ENCODE measurements at regions not wholly inside any gene's neighbourhood (a gene's known extent, or its start where the extent isn't known, plus 50 kb on each side); places are given as distances from the start of the nearest gene placed in this dataset.

DNA sequence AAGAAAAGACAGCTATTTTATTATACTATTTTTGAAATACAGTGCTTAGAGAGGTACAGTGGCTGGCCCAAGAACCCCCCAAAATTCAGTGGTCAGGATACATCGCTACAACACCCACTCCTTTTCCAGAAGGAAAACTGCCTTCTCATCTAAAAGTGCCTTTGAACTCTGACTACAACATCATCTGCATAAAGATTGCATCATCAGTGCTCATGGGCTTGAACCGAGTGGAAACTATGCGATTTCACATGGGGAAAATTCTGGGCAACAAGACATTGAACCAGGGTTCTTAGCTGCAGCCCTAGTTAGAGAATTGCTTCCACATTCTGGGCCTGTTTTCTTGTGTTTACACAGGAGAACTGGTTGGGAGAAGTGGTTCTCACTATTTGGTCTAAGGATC lies 294.6 kb upstream of the SLC14A2 start:
- no peak overlapping the region for H3K4me3 ChIP-seq (ENCODE audit: low read depth, low read length)
- TF ChIP-seq, protein P1, sequence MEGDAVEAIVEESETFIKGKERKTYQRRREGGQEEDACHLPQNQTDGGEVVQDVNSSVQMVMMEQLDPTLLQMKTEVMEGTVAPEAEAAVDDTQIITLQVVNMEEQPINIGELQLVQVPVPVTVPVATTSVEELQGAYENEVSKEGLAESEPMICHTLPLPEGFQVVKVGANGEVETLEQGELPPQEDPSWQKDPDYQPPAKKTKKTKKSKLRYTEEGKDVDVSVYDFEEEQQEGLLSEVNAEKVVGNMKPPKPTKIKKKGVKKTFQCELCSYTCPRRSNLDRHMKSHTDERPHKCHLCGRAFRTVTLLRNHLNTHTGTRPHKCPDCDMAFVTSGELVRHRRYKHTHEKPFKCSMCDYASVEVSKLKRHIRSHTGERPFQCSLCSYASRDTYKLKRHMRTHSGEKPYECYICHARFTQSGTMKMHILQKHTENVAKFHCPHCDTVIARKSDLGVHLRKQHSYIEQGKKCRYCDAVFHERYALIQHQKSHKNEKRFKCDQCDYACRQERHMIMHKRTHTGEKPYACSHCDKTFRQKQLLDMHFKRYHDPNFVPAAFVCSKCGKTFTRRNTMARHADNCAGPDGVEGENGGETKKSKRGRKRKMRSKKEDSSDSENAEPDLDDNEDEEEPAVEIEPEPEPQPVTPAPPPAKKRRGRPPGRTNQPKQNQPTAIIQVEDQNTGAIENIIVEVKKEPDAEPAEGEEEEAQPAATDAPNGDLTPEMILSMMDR (IDR thresholded peaks at IDR 0.05; ENCODE audit: low read depth, low read length) = no peak

DNA sequence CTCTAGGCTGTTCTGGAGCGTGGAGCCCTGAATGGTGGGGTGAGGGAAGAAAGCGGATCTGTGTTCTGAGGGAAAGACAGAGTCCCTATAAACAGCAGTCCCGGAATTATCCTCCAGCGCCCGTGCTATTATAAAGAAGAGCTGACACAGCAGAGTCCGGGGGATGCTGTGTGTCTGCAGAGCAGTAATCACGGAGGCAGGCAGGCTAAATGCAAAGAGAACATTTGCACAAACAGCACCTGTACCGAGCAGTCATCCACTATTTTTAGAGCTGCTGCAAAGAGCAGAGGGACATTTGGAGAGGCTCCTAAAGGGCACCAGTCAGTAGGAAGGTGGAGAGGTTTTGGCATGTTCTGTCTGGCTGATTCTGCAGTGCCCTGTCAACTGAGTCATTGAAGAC lies 293.8 kb upstream of the SLC14A2 start:
- no peak overlapping the region for H3K4me3 ChIP-seq (ENCODE audit: low read depth, low read length)
- TF ChIP-seq, protein P1 (IDR thresholded peaks at IDR 0.05; ENCODE audit: low read depth, low read length) = no peak

DNA sequence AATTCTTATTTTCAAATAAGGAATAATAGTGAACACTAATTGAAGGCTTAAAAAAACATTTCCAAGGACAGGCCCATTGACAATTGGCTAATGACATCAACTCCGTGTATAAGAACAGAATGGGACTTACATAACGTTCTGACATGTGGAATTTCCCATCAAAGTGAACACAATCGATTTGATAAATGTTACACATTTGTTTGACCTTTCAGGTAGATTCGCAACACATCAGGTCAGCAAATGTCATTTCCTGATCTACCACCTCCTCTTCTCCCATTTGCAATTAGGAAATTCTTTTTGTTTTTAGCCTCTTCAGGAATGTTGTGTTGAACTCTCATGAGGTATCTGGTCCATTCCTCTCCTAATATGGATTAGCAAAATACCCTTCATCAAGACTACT lies 292.9 kb upstream of the SLC14A2 start:
- H3K4me3 ChIP-seq (ENCODE audit: low read depth, low read length) = no peak overlapping the region
- TF ChIP-seq, protein P1 (IDR thresholded peaks at IDR 0.05; ENCODE audit: low read depth, low read length) = no peak

DNA sequence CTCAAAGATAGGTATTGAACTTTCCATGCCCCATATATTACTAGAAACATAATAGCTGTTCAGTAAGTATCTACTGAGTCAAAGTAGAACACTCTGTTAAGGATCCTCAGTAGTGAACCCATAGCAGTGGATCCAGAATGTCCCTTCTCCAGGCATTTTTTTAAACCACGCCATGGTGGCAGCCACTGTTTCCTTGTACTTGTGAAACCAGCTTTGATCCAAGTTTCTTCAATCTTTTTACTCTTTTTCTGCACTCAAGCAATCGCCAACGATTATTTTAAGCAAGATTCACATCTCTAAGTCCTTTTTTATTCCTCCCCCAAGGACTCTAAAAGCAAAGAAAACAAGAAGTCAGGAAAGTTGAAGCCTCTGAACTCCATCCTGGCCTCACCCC lies 291.2 kb upstream of the SLC14A2 start:
- no peak overlapping the region for H3K4me3 ChIP-seq (ENCODE audit: low read depth, low read length)
- TF ChIP-seq, protein P1 (IDR thresholded peaks at IDR 0.05; ENCODE audit: low read depth, low read length) = no peak

DNA sequence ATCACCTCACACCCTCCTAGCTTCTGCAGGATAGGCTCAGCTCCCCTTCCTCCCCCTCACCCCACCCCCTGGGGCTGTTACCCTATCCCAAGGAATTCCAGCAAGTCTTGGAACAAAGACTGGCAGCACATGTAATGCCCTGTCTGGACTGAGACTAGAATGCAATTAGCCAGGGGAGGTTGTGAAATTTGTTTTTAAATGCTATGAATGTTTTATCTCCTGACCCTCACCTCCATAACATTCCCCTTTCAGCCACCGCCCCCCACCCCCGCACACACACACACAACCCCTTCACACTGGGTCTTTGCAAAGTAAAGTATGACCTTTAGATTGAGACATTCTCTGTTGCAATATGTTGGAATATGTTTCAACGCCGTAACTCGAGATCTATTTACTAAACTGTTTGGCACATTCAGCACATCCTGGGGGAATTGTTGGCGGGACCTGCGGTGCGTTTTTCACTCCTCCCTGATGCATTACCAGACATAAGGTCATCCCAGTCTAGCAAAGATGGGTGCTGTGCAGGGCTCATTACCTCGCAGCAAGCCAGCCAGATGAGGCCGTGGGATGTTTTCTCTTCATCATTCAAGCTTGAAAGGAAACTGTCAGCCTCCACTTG lies 290.7 kb upstream of the SLC14A2 start:
- TF ChIP-seq, protein P1 (IDR thresholded peaks at IDR 0.05; ENCODE audit: low read depth, low read length) = no peak
- H3K4me3 ChIP-seq (ENCODE audit: low read depth, low read length) = no peak overlapping the region

DNA sequence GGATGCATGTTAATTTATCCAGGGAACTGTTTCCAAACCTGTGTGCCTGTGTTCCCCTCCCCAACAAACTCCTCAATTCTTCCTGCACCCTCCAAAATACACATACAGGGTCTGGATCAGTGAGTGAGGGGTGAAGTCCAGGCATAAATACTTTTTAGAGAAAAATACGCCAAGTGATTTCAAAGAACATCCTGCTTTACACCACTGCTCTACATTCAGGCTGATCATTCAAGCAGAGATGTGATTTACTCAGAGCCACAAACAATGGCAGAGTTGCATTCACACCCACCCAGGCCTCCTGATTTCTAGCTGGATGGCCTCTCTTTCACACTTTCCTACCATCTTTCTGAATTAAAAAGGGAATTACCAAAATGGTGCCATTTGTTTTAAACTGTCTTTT lies 289.5 kb upstream of the SLC14A2 start:
- no peak overlapping the region for H3K4me3 ChIP-seq (ENCODE audit: low read depth, low read length)
- TF ChIP-seq, protein P1 (IDR thresholded peaks at IDR 0.05; ENCODE audit: low read depth, low read length) = no peak

- TF ChIP-seq, protein P1 (IDR thresholded peaks at IDR 0.05; ENCODE audit: low read depth, low read length) = no peak
- no peak overlapping the region for H3K4me3 ChIP-seq (ENCODE audit: low read depth, low read length)
Observed at GRCh38 chr18:45326505-45326904, 288.8 kb upstream of the SLC14A2 start.
